Activated naive CD4-positive, alpha-beta T cell treated with anti-CD3 and anti-CD28 coated beads, Interleukin-2, amount 10 ng/mL, durations not matched to agents 7 days and 5 days (primary cell): ENCODE measurements at regions not wholly inside any gene's neighbourhood (a gene's known extent, or its start where the extent isn't known, plus 50 kb on each side); places are given as distances from the start of the nearest gene placed in this dataset.
"Not testable (repeated sequence)": the region's sequence is repeated elsewhere in the genome, so short reads cannot be mapped to it uniquely, and the experiment has no call there.

ENCODE experiments used
- CTCF ChIA-PET: fragments of 350-600 bp; sonication (Branson Sonifier 250); formaldehyde crosslinking; loops from one replicate; lab custom pipeline; 2021; ENCODE audit warnings: antibody characterized with exemption; lab: Charles Lee
- DNase-seq: peaks from one replicate; pipeline ENCODE4 v3.0.0-alpha.2; 2020
- H3K27ac Mint-ChIP-seq: one replicate; pipeline ENCODE4 v1.8.0; 2021; ENCODE audit warnings: mild to moderate bottlenecking, moderate library complexity, mixed read lengths
- H3K27me3 Mint-ChIP-seq: one replicate; pipeline ENCODE4 v1.8.0; 2021; ENCODE audit warnings: mild to moderate bottlenecking, mixed read lengths
- H3K36me3 Mint-ChIP-seq: one replicate; pipeline ENCODE4 v1.8.0; 2021; ENCODE audit warnings: mixed read lengths
- H3K4me1 Mint-ChIP-seq: one replicate; pipeline ENCODE4 v1.8.0; 2021; ENCODE audit warnings: mixed read lengths
- H3K4me3 Mint-ChIP-seq: one replicate; pipeline ENCODE4 v1.8.0; 2021; ENCODE audit warnings: mild to moderate bottlenecking, moderate library complexity, mixed read lengths
- H3K9me3 Mint-ChIP-seq: one replicate; pipeline ENCODE4 v1.8.0; 2021; ENCODE audit warnings: mixed read lengths

- H3K27ac Mint-ChIP-seq = no peak overlapping the region
- CTCF ChIA-PET = no interaction called here
Measured at GRCh38 chr11:16598032-16598431, 140.4 kb upstream of the C11orf58 start.

GRCh38 chr11:16596231-16596630 is 142.2 kb upstream of the C11orf58 start:
- CTCF ChIA-PET = no interaction called here
- no peak overlapping the region for H3K4me3 Mint-ChIP-seq
- no peaks in the 10 kb centered on the region for H3K9me3 Mint-ChIP-seq
- no peak overlapping the region for H3K27ac Mint-ChIP-seq
- no peaks in the 10 kb centered on the region for H3K36me3 Mint-ChIP-seq
- H3K4me1 Mint-ChIP-seq = no peaks in the 10 kb centered on the region
- DNase-seq = no peak
- no peaks in the 10 kb centered on the region for H3K27me3 Mint-ChIP-seq

More at GRCh38 chr11:16598032-16598431, 140.4 kb upstream of the C11orf58 start:
- DNase-seq = no peak
- no peaks in the 10 kb centered on the region for H3K4me1 Mint-ChIP-seq
- no peaks in the 10 kb centered on the region for H3K27me3 Mint-ChIP-seq
- no peak overlapping the region for H3K4me3 Mint-ChIP-seq
- H3K36me3 Mint-ChIP-seq = no peaks in the 10 kb centered on the region
- no peaks in the 10 kb centered on the region for H3K9me3 Mint-ChIP-seq

- Mint-ChIP-seq H3K4me3 (no peak overlapping the region), H3K36me3 (no peaks in the 10 kb centered on the region), H3K4me1 (no peaks in the 10 kb centered on the region), H3K27me3 (no peaks in the 10 kb centered on the region), H3K27ac (no peak overlapping the region), H3K9me3 (no peaks in the 10 kb centered on the region)
- DNase-seq = no peak
- CTCF ChIA-PET = no interaction called here
Measured at GRCh38 chr11:16591157-16591556, 147.3 kb upstream of the C11orf58 start.

GRCh38 chr11:16587670-16588069 is 150.8 kb upstream of the C11orf58 start:
- CTCF ChIA-PET = no interaction called here
- H3K4me3 Mint-ChIP-seq = no peak overlapping the region
- no peaks in the 10 kb centered on the region for H3K36me3 Mint-ChIP-seq
- no peaks in the 10 kb centered on the region for H3K27me3 Mint-ChIP-seq
- H3K9me3 Mint-ChIP-seq = no peaks in the 10 kb centered on the region
- no peak overlapping the region for H3K27ac Mint-ChIP-seq
- H3K4me1 Mint-ChIP-seq = no peaks in the 10 kb centered on the region
- DNase-seq = no peak

DNA sequence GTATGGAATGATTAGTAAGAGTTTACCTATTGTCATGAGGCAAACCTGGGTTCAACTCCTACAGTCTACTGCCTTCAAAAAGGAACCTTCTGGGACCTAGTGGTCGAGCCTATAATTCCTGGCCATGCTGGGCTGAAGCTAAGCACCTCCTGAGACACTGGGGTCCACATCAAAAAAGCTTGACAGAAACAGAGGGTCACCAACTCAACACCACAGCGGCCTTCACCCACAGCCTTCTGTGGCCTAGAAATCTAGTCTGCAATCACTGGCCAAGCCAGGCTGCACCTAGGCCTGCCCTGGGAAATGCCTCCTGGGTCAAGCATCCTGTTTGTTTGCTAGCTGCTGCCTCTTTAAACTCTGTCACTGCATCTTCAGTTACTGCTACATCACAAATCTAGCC is 153.9 kb upstream of the C11orf58 start:
- DNase-seq = no peak
- H3K27me3 Mint-ChIP-seq = no peaks in the 10 kb centered on the region
- no peaks in the 10 kb centered on the region for H3K36me3 Mint-ChIP-seq
- H3K4me1 Mint-ChIP-seq = no peaks in the 10 kb centered on the region
- H3K9me3 Mint-ChIP-seq = no peaks in the 10 kb centered on the region
- H3K27ac Mint-ChIP-seq = no peak overlapping the region
- H3K4me3 Mint-ChIP-seq = no peak overlapping the region
- CTCF ChIA-PET = no interaction called here

GRCh38 chr11:16581078-16581477 is 157.4 kb upstream of the C11orf58 start:
- not testable (repeated sequence) for H3K4me3 Mint-ChIP-seq

GRCh38 chr11:16577490-16577889 is 161.0 kb upstream of the C11orf58 start:
- no peaks in the 10 kb centered on the region for H3K27me3 Mint-ChIP-seq
- CTCF ChIA-PET = no interaction called here

More at GRCh38 chr11:16581078-16581477, 157.4 kb upstream of the C11orf58 start:
- H3K9me3 Mint-ChIP-seq, H3K4me1 Mint-ChIP-seq, H3K27ac Mint-ChIP-seq, CTCF ChIA-PET, DNase-seq, H3K36me3 Mint-ChIP-seq, H3K27me3 Mint-ChIP-seq: not testable (repeated sequence)

DNA sequence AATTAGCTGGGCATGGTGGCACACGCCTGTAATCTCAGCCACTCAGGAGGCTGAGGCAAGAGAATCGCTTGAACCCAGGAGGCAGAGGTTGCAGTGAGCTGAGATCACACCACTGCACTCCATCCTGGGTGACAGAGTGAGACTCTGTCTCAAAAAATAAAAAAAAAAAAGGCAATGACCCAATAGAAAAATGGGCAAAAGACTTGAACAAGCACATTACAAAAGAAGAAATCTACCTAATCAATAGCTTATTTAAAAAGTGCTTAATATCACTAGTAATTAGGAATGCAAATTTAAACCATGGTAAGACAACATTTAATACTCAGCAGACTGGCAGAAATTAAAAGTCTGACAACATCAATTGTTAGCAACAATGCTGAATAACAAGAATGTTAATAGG is 163.6 kb upstream of the C11orf58 start:
- H3K9me3 Mint-ChIP-seq, H3K4me3 Mint-ChIP-seq, H3K36me3 Mint-ChIP-seq, H3K4me1 Mint-ChIP-seq, CTCF ChIA-PET, DNase-seq, H3K27ac Mint-ChIP-seq, H3K27me3 Mint-ChIP-seq: not testable (repeated sequence)

More at GRCh38 chr11:16577490-16577889, 161.0 kb upstream of the C11orf58 start:
- Mint-ChIP-seq H3K4me3 (no peak overlapping the region), H3K4me1 (no peaks in the 10 kb centered on the region), H3K36me3 (no peaks in the 10 kb centered on the region), H3K9me3 (no peaks in the 10 kb centered on the region), H3K27ac (no peak overlapping the region)
- DNase-seq = no peak

GRCh38 chr11:16572945-16573344 is 165.5 kb upstream of the C11orf58 start:
- no peak for DNase-seq
- H3K36me3 Mint-ChIP-seq = no peaks in the 10 kb centered on the region
- no peaks in the 10 kb centered on the region for H3K27me3 Mint-ChIP-seq
- no peak overlapping the region for H3K4me3 Mint-ChIP-seq
- H3K27ac Mint-ChIP-seq = no peak overlapping the region
- CTCF ChIA-PET = no interaction called here
- H3K4me1 Mint-ChIP-seq = no peaks in the 10 kb centered on the region
- no peaks in the 10 kb centered on the region for H3K9me3 Mint-ChIP-seq

- no peaks in the 10 kb centered on the region for H3K27me3 Mint-ChIP-seq
- H3K36me3 Mint-ChIP-seq = no peaks in the 10 kb centered on the region
- CTCF ChIA-PET = no interaction called here
- H3K27ac Mint-ChIP-seq = no peak overlapping the region
- DNase-seq = no peak
- H3K9me3 Mint-ChIP-seq = no peaks in the 10 kb centered on the region
- H3K4me1 Mint-ChIP-seq = no peaks in the 10 kb centered on the region
- no peak overlapping the region for H3K4me3 Mint-ChIP-seq
Measured at GRCh38 chr11:16561150-16561549, 177.3 kb upstream of the C11orf58 start.

GRCh38 chr11:16558494-16558893 is 180.0 kb upstream of the C11orf58 start:
- no peaks in the 10 kb centered on the region for H3K4me1 Mint-ChIP-seq
- no peaks in the 10 kb centered on the region for H3K9me3 Mint-ChIP-seq
- H3K36me3 Mint-ChIP-seq = no peaks in the 10 kb centered on the region
- CTCF ChIA-PET = no interaction called here
- no peak overlapping the region for H3K4me3 Mint-ChIP-seq
- H3K27me3 Mint-ChIP-seq = no peaks in the 10 kb centered on the region
- no peak overlapping the region for H3K27ac Mint-ChIP-seq
- no peak for DNase-seq

- Mint-ChIP-seq H3K4me1 (no peaks in the 10 kb centered on the region), H3K27ac (no peak overlapping the region), H3K4me3 (no peak overlapping the region), H3K27me3 (no peaks in the 10 kb centered on the region), H3K9me3 (no peaks in the 10 kb centered on the region), H3K36me3 (no peaks in the 10 kb centered on the region)
- CTCF ChIA-PET = no interaction called here
- no peak for DNase-seq
Measured at GRCh38 chr11:16555956-16556355, 182.5 kb upstream of the C11orf58 start.

- Mint-ChIP-seq H3K27me3 (no peaks in the 10 kb centered on the region), H3K9me3 (no peaks in the 10 kb centered on the region), H3K27ac (no peak overlapping the region), H3K4me3 (no peak overlapping the region), H3K4me1 (no peaks in the 10 kb centered on the region), H3K36me3 (no peaks in the 10 kb centered on the region)
- CTCF ChIA-PET = no interaction called here
- DNase-seq = no peak
Measured at GRCh38 chr11:16554361-16554760, 184.1 kb upstream of the C11orf58 start.

GRCh38 chr11:16547879-16548278 is 190.6 kb upstream of the C11orf58 start:
- Mint-ChIP-seq H3K27me3 (no peaks in the 10 kb centered on the region), H3K4me1 (no peaks in the 10 kb centered on the region), H3K9me3 (peaks cover 2% of the 10 kb centered on the region), H3K4me3 (no peak overlapping the region), H3K36me3 (no peaks in the 10 kb centered on the region), H3K27ac (no peak overlapping the region)
- no peak for DNase-seq
- CTCF ChIA-PET = no interaction called here

GRCh38 chr11:16543642-16544041 is 187.3 kb upstream of the SOX6 start:
- DNase-seq = no peak
- Mint-ChIP-seq H3K27me3 (no peaks in the 10 kb centered on the region), H3K4me1 (no peaks in the 10 kb centered on the region), H3K9me3 (peaks cover 2% of the 10 kb centered on the region), H3K36me3 (no peaks in the 10 kb centered on the region), H3K4me3 (no peak overlapping the region), H3K27ac (no peak overlapping the region)
- CTCF ChIA-PET = no interaction called here

DNA sequence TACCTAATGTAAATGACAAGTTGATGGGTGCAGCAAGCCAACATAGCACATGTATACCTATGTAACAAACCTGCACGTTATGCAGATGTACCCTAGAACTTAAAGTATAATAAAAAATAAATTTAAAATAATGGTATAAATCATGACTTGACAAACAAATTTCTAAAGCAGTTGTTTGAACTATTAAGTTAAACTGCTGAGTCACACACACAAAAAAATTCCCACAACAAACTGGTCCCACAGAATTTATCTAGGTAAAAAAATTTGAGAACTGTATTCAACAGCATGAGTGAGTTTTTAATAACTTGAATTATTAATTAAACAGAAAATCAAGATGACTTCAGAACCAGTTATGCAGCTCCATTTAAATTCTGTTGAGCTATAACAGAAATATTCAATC is 186.0 kb upstream of the SOX6 start:
- H3K4me3 Mint-ChIP-seq = no peak overlapping the region
- H3K9me3 Mint-ChIP-seq = peaks cover 2% of the 10 kb centered on the region
- no peaks in the 10 kb centered on the region for H3K4me1 Mint-ChIP-seq
- H3K27me3 Mint-ChIP-seq = no peaks in the 10 kb centered on the region
- no peaks in the 10 kb centered on the region for H3K36me3 Mint-ChIP-seq
- CTCF ChIA-PET = no interaction called here
- DNase-seq = no peak
- H3K27ac Mint-ChIP-seq = no peak overlapping the region
